Caco-2 (cell line): ENCODE measurements at regions not wholly inside any gene's neighbourhood (a gene's known extent, or its start where the extent isn't known, plus 50 kb on each side); places are given as distances from the start of the nearest gene placed in this dataset.

ENCODE experiments used
- BruUV-seq: library from RNA; stranded (reverse); fragments of 400-500 nt; replicated peaks from 2 replicates; lab custom pipeline; 2021; lab: Mats Ljungman, UMichigan
- CTCF ChIA-PET: fragments of 300-600 bp; sonication (Branson Sonifier 250); formaldehyde crosslinking; loops from one replicate; lab custom pipeline; 2022; ENCODE audit warnings: antibody characterized with exemption; lab: Charles Lee
- POLR2A ChIA-PET: fragments of 300-600 bp; sonication (Branson Sonifier 250); formaldehyde crosslinking; loops from one replicate; lab custom pipeline; 2022; ENCODE audit warnings: antibody characterized with exemption; lab: Charles Lee
- DNase-seq, 2 experiments: peaks; one replicate each; pipeline versions ENCODE4 v3.0.0 to v3.0.0-alpha.2; 2020 to 2022
- H3K27me3 ChIP-seq: replicated peaks from 2 replicates; pipeline ENCODE4 v1.6.0; 2011; ENCODE audit warnings: low read length; ENCODE audit not compliant: control insufficient read depth, insufficient read depth
- H3K36me3 ChIP-seq: 2 replicates; pipeline ENCODE4 v1.5.1; 2011; ENCODE audit warnings: low read length; ENCODE audit not compliant: control insufficient read depth, insufficient read depth
- H3K4me1 ChIP-seq: fragments of 250-450 bp; sonication (Bioruptor Pico); 2 replicates; pipeline ENCODE4 v1.5.1; 2020; ENCODE audit warnings: mild to moderate bottlenecking
- H3K4me3 ChIP-seq: 2 replicates; pipeline ENCODE4 v1.5.1; 2011; ENCODE audit warnings: low read depth, mild to moderate bottlenecking, control low read depth, low read length
- H3K9me3 ChIP-seq: fragments of 250-450 bp; sonication (Bioruptor Pico); 2 replicates; pipeline ENCODE4 v1.5.1; 2020; ENCODE audit warnings: mild to moderate bottlenecking, moderate library complexity
- H3K27ac Mint-ChIP-seq: one replicate; pipeline ENCODE4 v1.8.0; 2022; ENCODE audit warnings: mixed read lengths; ENCODE audit not compliant: unreplicated experiment
- H3K27me3 Mint-ChIP-seq: one replicate; pipeline ENCODE4 v1.8.0; 2022; ENCODE audit warnings: mixed read lengths; ENCODE audit not compliant: insufficient read depth, unreplicated experiment
- H3K36me3 Mint-ChIP-seq: one replicate; pipeline ENCODE4 v1.8.0; 2022; ENCODE audit warnings: mild to moderate bottlenecking, mixed read lengths; ENCODE audit not compliant: insufficient read depth, unreplicated experiment
- H3K4me1 Mint-ChIP-seq: one replicate; pipeline ENCODE4 v1.8.0; 2022; ENCODE audit warnings: low read depth, mixed read lengths; ENCODE audit not compliant: unreplicated experiment
- H3K4me3 Mint-ChIP-seq: one replicate; pipeline ENCODE4 v1.8.0; 2022; ENCODE audit warnings: mild to moderate bottlenecking, moderate library complexity, mixed read lengths; ENCODE audit not compliant: unreplicated experiment
- H3K9me3 Mint-ChIP-seq: one replicate; pipeline ENCODE4 v1.8.0; 2022; ENCODE audit warnings: mixed read lengths; ENCODE audit not compliant: unreplicated experiment
- intact Hi-C: fragments of 100-400 bp; cut with micrococcal nuclease; formaldehyde crosslinking; loops from one replicate; pipeline ENCODE4 v1.10.0; 2022; ENCODE audit not compliant: unreplicated experiment
- TF ChIP-seq, protein P1 (sequence below), 2 experiments: fragments of 200-600 bp in 1 of 2; IDR thresholded peaks; 1 replicate in 1 of 2; 2 replicates in 1 of 2; pipeline versions ENCODE4 v1.5.1 to v1.8.0; 2011 to 2022; ENCODE audit warnings: antibody characterized with exemption in 1 of 2, control low read depth in 1 of 2, inconsistent platforms in 1 of 2, low read depth in 1 of 2, low read length in 1 of 2, mild to moderate bottlenecking in 1 of 2, moderate library complexity in 1 of 2; ENCODE audit not compliant: insufficient read depth in 1 of 2, severe bottlenecking in 1 of 2, unreplicated experiment in 1 of 2

DNA sequence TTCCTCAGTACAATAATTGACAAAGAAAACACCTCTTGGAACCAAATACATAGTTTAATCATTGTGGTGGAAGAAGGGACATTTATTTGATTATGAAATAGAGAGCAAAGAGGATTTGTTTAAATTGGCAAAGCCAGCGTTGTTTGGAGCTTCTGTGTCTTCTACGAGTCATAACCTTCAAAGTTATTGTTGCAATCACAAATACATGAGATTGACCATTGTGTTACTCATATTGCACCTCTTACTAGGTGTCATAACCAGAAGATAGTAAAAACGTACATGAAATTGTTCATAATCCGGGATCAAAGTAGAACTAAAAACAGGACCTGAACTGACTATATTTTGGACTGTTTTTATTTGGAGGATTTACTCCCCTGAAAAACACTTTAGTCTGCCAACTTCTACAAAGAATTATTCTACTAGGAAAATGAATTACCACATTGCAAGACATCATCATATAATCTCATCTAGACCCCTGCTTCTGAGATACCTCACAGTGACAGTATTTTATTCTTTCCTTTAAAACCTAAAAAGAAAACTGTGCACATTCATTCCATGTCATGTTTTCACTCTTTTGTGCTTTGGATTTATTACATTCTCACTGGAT is 151.7 kb upstream of the KLF7 start:
- Histone ChIP-seq H3K9me3 (no peaks in the 10 kb centered on the region), H3K4me3 (no peak overlapping the region), H3K4me1 (no peaks in the 10 kb centered on the region), H3K36me3 (no peaks in the 10 kb centered on the region), H3K27me3 (no peaks in the 10 kb centered on the region)
- no peaks in the 10 kb centered on the region for H3K9me3 Mint-ChIP-seq
- H3K4me1 Mint-ChIP-seq: no peaks in the 10 kb centered on the region
- intact Hi-C loops: loop anchor here (10.0 kb wide), 1 partner anchor 513 kb away; no protein-coding TSS in a partner anchor
- no peaks in the 10 kb centered on the region for H3K36me3 Mint-ChIP-seq
- H3K4me3 Mint-ChIP-seq: no peak overlapping the region
- TF ChIP-seq, protein P1, sequence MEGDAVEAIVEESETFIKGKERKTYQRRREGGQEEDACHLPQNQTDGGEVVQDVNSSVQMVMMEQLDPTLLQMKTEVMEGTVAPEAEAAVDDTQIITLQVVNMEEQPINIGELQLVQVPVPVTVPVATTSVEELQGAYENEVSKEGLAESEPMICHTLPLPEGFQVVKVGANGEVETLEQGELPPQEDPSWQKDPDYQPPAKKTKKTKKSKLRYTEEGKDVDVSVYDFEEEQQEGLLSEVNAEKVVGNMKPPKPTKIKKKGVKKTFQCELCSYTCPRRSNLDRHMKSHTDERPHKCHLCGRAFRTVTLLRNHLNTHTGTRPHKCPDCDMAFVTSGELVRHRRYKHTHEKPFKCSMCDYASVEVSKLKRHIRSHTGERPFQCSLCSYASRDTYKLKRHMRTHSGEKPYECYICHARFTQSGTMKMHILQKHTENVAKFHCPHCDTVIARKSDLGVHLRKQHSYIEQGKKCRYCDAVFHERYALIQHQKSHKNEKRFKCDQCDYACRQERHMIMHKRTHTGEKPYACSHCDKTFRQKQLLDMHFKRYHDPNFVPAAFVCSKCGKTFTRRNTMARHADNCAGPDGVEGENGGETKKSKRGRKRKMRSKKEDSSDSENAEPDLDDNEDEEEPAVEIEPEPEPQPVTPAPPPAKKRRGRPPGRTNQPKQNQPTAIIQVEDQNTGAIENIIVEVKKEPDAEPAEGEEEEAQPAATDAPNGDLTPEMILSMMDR (IDR thresholded peaks at IDR 0.05; ENCODE audit: insufficient read depth in 1 of 2, low read depth in 1 of 2, low read length in 1 of 2, severe bottlenecking in 1 of 2, unreplicated experiment in 1 of 2): no peak
- ChIA-PET CTCF (no interaction called here), POLR2A (no interaction called here)
- no peak overlapping the region for H3K27ac Mint-ChIP-seq
- DNase-seq: no peak
- H3K27me3 Mint-ChIP-seq: peaks cover 12% of the 10 kb centered on the region
- no TSS peak for BruUV-seq

DNA sequence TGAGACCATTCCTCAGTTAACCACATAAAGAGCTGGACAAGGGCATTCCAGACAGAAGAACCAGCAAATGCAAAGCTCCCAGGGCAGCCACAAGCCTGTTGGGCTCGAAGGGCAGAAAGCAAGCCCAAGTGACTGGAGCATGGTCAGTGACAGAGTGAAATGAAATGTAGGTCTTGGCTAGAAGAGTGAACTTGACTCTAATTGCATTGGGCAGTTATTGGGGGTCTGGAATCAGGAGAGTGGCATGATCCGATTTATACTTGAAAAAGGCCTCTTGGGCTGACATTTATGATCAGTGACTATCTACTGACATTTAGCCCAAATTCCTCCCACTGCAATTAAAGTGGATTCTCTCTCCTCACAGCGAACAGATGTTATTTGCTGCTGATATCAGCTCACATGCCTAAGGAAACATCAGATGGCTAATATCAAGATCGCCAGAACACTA is 152.5 kb upstream of the KLF7 start:
- no peaks in the 10 kb centered on the region for H3K4me1 Mint-ChIP-seq
- Histone ChIP-seq H3K27me3 (no peaks in the 10 kb centered on the region), H3K4me3 (no peak overlapping the region), H3K36me3 (no peaks in the 10 kb centered on the region), H3K9me3 (no peaks in the 10 kb centered on the region), H3K4me1 (no peaks in the 10 kb centered on the region)
- BruUV-seq: no TSS peak
- no peaks in the 10 kb centered on the region for H3K36me3 Mint-ChIP-seq
- H3K9me3 Mint-ChIP-seq: no peaks in the 10 kb centered on the region
- TF ChIP-seq, protein P1 (IDR thresholded peaks at IDR 0.05; ENCODE audit: insufficient read depth in 1 of 2, low read depth in 1 of 2, low read length in 1 of 2, severe bottlenecking in 1 of 2, unreplicated experiment in 1 of 2): no peak
- POLR2A ChIA-PET: no interaction called here
- intact Hi-C loops: loop anchor here (10.0 kb wide), 1 partner anchor 513 kb away; no protein-coding TSS in a partner anchor
- no peak for DNase-seq
- peaks cover 8% of the 10 kb centered on the region for H3K27me3 Mint-ChIP-seq
- H3K27ac Mint-ChIP-seq: no peak overlapping the region
- H3K4me3 Mint-ChIP-seq: no peak overlapping the region
- CTCF ChIA-PET: no interaction called here

DNA sequence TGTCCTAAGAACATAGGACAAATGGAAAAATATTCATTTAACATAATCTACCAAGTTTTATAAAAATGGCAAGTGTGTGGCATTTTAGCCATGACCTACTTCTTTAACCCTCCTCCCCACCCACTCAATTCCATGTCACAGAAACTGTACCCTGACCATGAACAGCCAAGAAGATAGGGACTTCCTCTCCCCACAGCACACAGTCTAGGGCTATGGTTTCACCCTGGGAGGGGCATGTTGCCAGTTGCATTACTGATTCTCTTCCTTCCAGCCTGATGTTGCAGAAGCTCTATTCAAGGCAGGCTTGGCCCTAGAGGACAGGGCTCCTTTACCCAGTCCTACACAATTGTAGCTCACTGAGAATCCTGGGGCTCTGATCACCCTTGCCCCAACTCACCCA is 153.6 kb upstream of the KLF7 start:
- H3K4me3 ChIP-seq: no peak overlapping the region
- DNase-seq: no peak
- no peaks in the 10 kb centered on the region for H3K36me3 Mint-ChIP-seq
- H3K4me3 Mint-ChIP-seq: no peak overlapping the region
- no peaks in the 10 kb centered on the region for H3K27me3 ChIP-seq
- ChIA-PET CTCF (no interaction called here), POLR2A (no interaction called here)
- intact Hi-C loops: loop anchor here (10.0 kb wide), 1 partner anchor 515 kb away; no protein-coding TSS in a partner anchor
- no peaks in the 10 kb centered on the region for H3K9me3 Mint-ChIP-seq
- TF ChIP-seq, protein P1 (IDR thresholded peaks at IDR 0.05; ENCODE audit: insufficient read depth in 1 of 2, low read depth in 1 of 2, low read length in 1 of 2, severe bottlenecking in 1 of 2, unreplicated experiment in 1 of 2): no peak
- H3K27ac Mint-ChIP-seq: no peak overlapping the region
- peaks cover 8% of the 10 kb centered on the region for H3K27me3 Mint-ChIP-seq
- H3K4me1 ChIP-seq: no peaks in the 10 kb centered on the region
- no peaks in the 10 kb centered on the region for H3K9me3 ChIP-seq
- BruUV-seq: no TSS peak
- no peaks in the 10 kb centered on the region for H3K36me3 ChIP-seq
- no peaks in the 10 kb centered on the region for H3K4me1 Mint-ChIP-seq
